ENCODE measurements at regions not wholly inside any gene's neighbourhood (a gene's known extent, or its start where the extent isn't known, plus 50 kb on each side); places are given as distances from the start of the nearest gene placed in this dataset.

DNA sequence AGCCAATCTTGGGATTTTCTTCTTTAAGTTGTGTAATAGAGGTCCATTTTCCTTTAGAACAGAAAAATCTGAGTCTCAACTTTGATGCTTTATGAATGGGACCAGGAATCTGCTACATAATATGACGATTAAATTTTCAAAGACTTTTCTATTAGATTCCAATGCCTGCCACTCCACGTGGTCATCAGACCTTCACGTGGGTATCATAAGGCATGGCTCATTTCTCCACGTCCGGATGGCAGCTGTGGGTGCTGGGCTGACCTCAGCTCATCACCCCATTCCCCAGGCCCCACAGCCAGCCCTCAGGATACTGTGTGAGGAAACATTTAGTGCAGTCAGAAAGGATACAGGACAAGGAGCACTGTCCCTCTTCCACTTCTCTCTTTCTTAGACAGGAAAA lies 159.7 kb downstream of the SEMA6D start:
- TF ChIP-seq, protein P1, sequence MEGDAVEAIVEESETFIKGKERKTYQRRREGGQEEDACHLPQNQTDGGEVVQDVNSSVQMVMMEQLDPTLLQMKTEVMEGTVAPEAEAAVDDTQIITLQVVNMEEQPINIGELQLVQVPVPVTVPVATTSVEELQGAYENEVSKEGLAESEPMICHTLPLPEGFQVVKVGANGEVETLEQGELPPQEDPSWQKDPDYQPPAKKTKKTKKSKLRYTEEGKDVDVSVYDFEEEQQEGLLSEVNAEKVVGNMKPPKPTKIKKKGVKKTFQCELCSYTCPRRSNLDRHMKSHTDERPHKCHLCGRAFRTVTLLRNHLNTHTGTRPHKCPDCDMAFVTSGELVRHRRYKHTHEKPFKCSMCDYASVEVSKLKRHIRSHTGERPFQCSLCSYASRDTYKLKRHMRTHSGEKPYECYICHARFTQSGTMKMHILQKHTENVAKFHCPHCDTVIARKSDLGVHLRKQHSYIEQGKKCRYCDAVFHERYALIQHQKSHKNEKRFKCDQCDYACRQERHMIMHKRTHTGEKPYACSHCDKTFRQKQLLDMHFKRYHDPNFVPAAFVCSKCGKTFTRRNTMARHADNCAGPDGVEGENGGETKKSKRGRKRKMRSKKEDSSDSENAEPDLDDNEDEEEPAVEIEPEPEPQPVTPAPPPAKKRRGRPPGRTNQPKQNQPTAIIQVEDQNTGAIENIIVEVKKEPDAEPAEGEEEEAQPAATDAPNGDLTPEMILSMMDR (IDR thresholded peaks at IDR 0.05; ENCODE audit: control extremely low read depth in 1 of 3, insufficient read depth in 1 of 3, low read depth in 1 of 3, low read length in 3 of 3): no peak
- TF ChIP-seq POLR2A (IDR thresholded peaks at IDR 0.05; ENCODE audit: control extremely low read depth in 1 of 2, low read depth in 2 of 2, low read length in 2 of 2): no peak
- TF ChIP-seq CBX8 (IDR thresholded peaks at IDR 0.05; ENCODE audit: borderline replicate concordance, low read depth, low read length): no peak
- no peak for TF ChIP-seq EZH2 (IDR thresholded peaks at IDR 0.05; ENCODE audit: low read depth, low read length, severe bottlenecking)
- TF ChIP-seq YY1 (IDR thresholded peaks at IDR 0.05; ENCODE audit: low read depth, low read length): no peak
- no peak for TF ChIP-seq NRF1 (IDR thresholded peaks at IDR 0.05; ENCODE audit: low read depth, low read length)
- TF ChIP-seq RNF2 (IDR thresholded peaks at IDR 0.05; ENCODE audit: borderline replicate concordance, low read depth, low read length, missing control alignments, poor library complexity, severe bottlenecking): no peak
- no peak for TF ChIP-seq RFX5 (IDR thresholded peaks at IDR 0.05; ENCODE audit: borderline replicate concordance, low read depth, low read length)
- TF ChIP-seq SIX5 (IDR thresholded peaks at IDR 0.05; ENCODE audit: low read depth, low read length): no peak
